GM12878 (cell line): ENCODE measurements at regions not wholly inside any gene's neighbourhood (a gene's known extent, or its start where the extent isn't known, plus 50 kb on each side); places are given as distances from the start of the nearest gene placed in this dataset.

Experiments used
- CTCF ChIP-seq, 3 experiments: IDR thresholded peaks in 2 of 3; conservative IDR thresholded peaks in 1 of 3; 2 replicates each; pipeline ENCODE4 v1.5.1; 2011; ENCODE audit warnings: low read depth in 3 of 3, low read length in 3 of 3, mild to moderate bottlenecking in 3 of 3, control low read depth in 2 of 3, moderate library complexity in 2 of 3, inconsistent platforms in 1 of 3, mixed read lengths in 1 of 3; ENCODE audit not compliant: control insufficient read depth in 2 of 3, insufficient read depth in 1 of 3; ENCODE audit errors: extremely low read depth in 1 of 3
- HDAC2 ChIP-seq: fragments of 200-600 bp; sonication (generic); IDR thresholded peaks from 2 replicates; pipeline ENCODE4 v1.6.1; 2017
- HDAC6 ChIP-seq: fragments of 200-600 bp; sonication (generic); IDR thresholded peaks from one replicate; pipeline ENCODE4 v1.8.0; 2017; ENCODE audit warnings: antibody characterized with exemption; ENCODE audit not compliant: unreplicated experiment
- MAX ChIP-seq: IDR thresholded peaks from 2 replicates; pipeline ENCODE4 v1.6.1; 2012; ENCODE audit warnings: low read depth, low read length, improper control_type of control experiment
- PBX3 ChIP-seq: IDR thresholded peaks from 2 replicates; pipeline ENCODE4 v1.6.1; 2011; ENCODE audit warnings: mild to moderate bottlenecking, low read depth, low read length, moderate library complexity; ENCODE audit not compliant: insufficient replicate concordance
- POLR2AphosphoS5 ChIP-seq: IDR thresholded peaks from 2 replicates; pipeline ENCODE4 v1.6.1; 2011; ENCODE audit warnings: mild to moderate bottlenecking, low read length, inconsistent platforms
- USF2 ChIP-seq: IDR thresholded peaks from 2 replicates; pipeline ENCODE4 v1.6.1; 2011; ENCODE audit warnings: low read depth, low read length, improper control_type of control experiment, borderline replicate concordance

GRCh38 chr4:81290813-81291212 lies 75.8 kb upstream of the PRKG2 start:
- TF ChIP-seq USF2: no peak
- TF ChIP-seq POLR2AphosphoS5: no peak
- TF ChIP-seq HDAC6: no peak
- no peak for TF ChIP-seq CTCF (IDR thresholded peaks at IDR 0.05 in 2 of 3, conservative IDR thresholded peaks at IDR 0.05 in 1 of 3; ENCODE audit: control insufficient read depth in 2 of 3, extremely low read depth in 1 of 3, insufficient read depth in 1 of 3, low read depth in 3 of 3, low read length in 3 of 3)
- no peak for TF ChIP-seq MAX
- TF ChIP-seq PBX3: no peak
- TF ChIP-seq HDAC2: no peak
